ENCODE measurements at regions not wholly inside any gene's neighbourhood (a gene's known extent, or its start where the extent isn't known, plus 50 kb on each side); places are given as distances from the start of the nearest gene placed in this dataset.

- peaks cover 0 to 4% of the 10 kb centered on the region in 2 donors for H3K27me3 ChIP-seq (ENCODE audit: control insufficient read depth in 1 of 2, insufficient read depth in 2 of 2, low read length in 2 of 2)
- H3K4me3 ChIP-seq (ENCODE audit: low read depth in 1 of 2, low read length in 2 of 2): no peak overlapping the region
- no peak overlapping the region for H3K27ac ChIP-seq (ENCODE audit: low read depth, low read length)
- no peaks in the 10 kb centered on the region for H3K9me3 ChIP-seq (ENCODE audit: low read length)
- no peaks in the 10 kb centered on the region for H3K36me3 ChIP-seq (ENCODE audit: insufficient read depth, low read length)
- no peak overlapping the region for H3K9ac ChIP-seq (ENCODE audit: low read length)
- H3K4me1 ChIP-seq (ENCODE audit: insufficient read depth, low read length): no peaks in the 10 kb centered on the region
Measured at GRCh38 chr5:133690746-133691145, 78.4 kb upstream of the FSTL4 start.

- H3K27me3 ChIP-seq (ENCODE audit: control insufficient read depth in 1 of 2, insufficient read depth in 2 of 2, low read length in 2 of 2): peaks cover 0 to 4% of the 10 kb centered on the region in 2 donors
- H3K9me3 ChIP-seq (ENCODE audit: low read length): no peaks in the 10 kb centered on the region
- H3K9ac ChIP-seq (ENCODE audit: low read length): no peak overlapping the region
- H3K27ac ChIP-seq (ENCODE audit: low read depth, low read length): no peak overlapping the region
- H3K4me1 ChIP-seq (ENCODE audit: insufficient read depth, low read length): no peaks in the 10 kb centered on the region
- H3K4me3 ChIP-seq (ENCODE audit: low read depth in 1 of 2, low read length in 2 of 2): no peak overlapping the region
- no peaks in the 10 kb centered on the region for H3K36me3 ChIP-seq (ENCODE audit: insufficient read depth, low read length)
Measured at GRCh38 chr5:133688391-133688790, 76.0 kb upstream of the FSTL4 start.

DNA sequence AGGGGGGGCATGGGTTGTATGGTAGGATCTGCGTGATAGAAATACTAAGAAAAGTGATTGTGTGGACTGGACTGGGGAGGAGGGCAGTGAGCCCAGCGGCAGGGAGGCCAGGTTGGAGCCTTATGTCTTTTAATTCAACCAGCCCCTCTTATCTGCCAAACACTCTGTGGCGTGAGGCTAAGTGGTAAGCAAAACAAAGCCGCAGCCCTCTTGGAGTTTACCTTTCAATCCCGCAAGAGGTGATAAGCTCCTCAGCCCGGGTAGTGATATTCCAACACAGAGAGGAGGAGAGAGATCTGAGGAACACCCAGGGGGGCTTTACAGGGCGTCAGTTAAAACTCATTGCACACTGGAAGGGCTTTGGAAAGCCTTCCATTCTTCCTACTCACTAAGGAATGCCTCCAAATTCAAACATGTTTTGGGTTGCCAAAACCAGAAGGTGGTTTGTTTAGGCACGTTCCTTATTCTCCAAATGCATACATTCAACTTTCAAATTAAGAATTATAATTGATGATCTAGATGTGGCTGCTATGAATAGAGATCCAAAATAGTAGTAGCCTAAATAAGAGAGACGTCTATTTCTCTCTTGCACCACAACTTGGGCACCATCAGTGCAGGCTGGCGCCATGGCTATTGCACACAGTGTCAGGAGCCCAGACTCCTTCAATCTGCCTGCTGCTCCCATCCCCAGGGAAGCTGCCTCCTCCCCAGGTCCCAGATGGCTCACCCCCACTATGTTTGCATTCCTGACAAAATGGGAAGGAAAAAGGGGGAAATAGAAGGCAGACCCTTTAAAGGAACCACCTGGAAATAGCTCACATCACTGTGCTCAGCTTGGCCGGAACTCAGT lies 75.1 kb upstream of the FSTL4 start:
- Histone ChIP-seq H3K4me1 (ENCODE audit: insufficient read depth, low read length) (no peaks in the 10 kb centered on the region), H3K9me3 (ENCODE audit: low read length) (no peaks in the 10 kb centered on the region), H3K9ac (ENCODE audit: low read length) (no peak overlapping the region), H3K4me3 (ENCODE audit: low read depth in 1 of 2, low read length in 2 of 2) (no peak overlapping the region), H3K27me3 (ENCODE audit: control insufficient read depth in 1 of 2, insufficient read depth in 2 of 2, low read length in 2 of 2) (peaks cover 0 to 4% of the 10 kb centered on the region in 2 donors), H3K36me3 (ENCODE audit: insufficient read depth, low read length) (no peaks in the 10 kb centered on the region), H3K27ac (ENCODE audit: low read depth, low read length) (no peak overlapping the region)

DNA sequence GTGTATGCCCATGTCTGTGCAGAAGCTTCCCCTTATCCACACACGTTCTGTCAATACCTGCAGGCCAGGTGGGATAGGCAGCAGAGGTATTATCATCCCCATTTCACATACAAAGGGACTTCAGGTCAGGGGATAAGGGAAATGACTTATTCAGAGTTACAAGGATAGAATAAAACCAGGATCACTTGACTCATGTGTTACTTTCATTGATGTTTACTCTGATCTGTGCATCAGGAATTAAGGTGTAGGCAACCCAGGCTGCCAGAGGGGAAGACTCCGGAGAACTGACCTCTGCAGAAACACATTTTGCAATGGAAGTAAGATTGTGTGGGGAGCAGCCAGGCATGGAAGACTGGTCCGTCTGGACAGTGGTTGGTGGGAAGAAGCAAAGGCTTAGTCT lies 74.2 kb upstream of the FSTL4 start:
- Histone ChIP-seq H3K27me3 (ENCODE audit: control insufficient read depth in 1 of 2, insufficient read depth in 2 of 2, low read length in 2 of 2) (peaks cover 0 to 4% of the 10 kb centered on the region in 2 donors), H3K9me3 (ENCODE audit: low read length) (no peaks in the 10 kb centered on the region), H3K4me1 (ENCODE audit: insufficient read depth, low read length) (no peaks in the 10 kb centered on the region), H3K27ac (ENCODE audit: low read depth, low read length) (no peak overlapping the region), H3K9ac (ENCODE audit: low read length) (no peak overlapping the region), H3K36me3 (ENCODE audit: insufficient read depth, low read length) (no peaks in the 10 kb centered on the region), H3K4me3 (ENCODE audit: low read depth in 1 of 2, low read length in 2 of 2) (no peak overlapping the region)

DNA sequence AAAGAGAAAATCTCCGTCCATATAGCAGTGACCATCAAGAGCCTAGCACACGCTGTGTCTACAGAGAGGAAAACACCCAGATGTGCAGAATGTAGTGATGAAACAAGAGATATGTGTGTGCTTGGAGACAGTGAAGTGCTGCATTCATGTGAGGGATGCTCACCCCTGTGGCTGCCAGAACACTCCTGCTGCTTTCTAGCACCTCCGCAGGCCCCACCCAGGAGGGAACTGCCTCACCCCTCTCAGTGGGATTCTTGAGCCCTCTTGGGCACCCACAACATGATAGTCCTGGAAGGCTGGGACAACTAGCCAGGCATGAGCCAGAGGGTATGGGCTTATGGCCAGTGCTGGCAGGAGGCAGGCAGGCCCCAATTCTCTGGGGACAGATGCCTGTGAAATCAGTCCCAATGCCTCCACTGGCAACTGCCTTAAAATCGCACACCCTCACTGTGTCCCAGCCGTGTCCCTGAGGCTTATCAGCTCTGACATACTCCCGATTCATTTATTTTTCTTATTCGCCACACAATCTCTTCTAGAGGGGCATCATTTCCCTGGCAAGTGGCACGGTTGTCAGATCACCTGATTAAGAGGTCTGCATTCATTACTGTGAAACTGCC lies 73.2 kb upstream of the FSTL4 start:
- Histone ChIP-seq H3K27ac (ENCODE audit: low read depth, low read length) (no peak overlapping the region), H3K4me1 (ENCODE audit: insufficient read depth, low read length) (no peaks in the 10 kb centered on the region), H3K4me3 (ENCODE audit: low read depth in 1 of 2, low read length in 2 of 2) (no peak overlapping the region), H3K9ac (ENCODE audit: low read length) (no peak overlapping the region), H3K36me3 (ENCODE audit: insufficient read depth, low read length) (no peaks in the 10 kb centered on the region), H3K9me3 (ENCODE audit: low read length) (no peaks in the 10 kb centered on the region), H3K27me3 (ENCODE audit: control insufficient read depth in 1 of 2, insufficient read depth in 2 of 2, low read length in 2 of 2) (peaks cover 0 to 4% of the 10 kb centered on the region in 2 donors)

DNA sequence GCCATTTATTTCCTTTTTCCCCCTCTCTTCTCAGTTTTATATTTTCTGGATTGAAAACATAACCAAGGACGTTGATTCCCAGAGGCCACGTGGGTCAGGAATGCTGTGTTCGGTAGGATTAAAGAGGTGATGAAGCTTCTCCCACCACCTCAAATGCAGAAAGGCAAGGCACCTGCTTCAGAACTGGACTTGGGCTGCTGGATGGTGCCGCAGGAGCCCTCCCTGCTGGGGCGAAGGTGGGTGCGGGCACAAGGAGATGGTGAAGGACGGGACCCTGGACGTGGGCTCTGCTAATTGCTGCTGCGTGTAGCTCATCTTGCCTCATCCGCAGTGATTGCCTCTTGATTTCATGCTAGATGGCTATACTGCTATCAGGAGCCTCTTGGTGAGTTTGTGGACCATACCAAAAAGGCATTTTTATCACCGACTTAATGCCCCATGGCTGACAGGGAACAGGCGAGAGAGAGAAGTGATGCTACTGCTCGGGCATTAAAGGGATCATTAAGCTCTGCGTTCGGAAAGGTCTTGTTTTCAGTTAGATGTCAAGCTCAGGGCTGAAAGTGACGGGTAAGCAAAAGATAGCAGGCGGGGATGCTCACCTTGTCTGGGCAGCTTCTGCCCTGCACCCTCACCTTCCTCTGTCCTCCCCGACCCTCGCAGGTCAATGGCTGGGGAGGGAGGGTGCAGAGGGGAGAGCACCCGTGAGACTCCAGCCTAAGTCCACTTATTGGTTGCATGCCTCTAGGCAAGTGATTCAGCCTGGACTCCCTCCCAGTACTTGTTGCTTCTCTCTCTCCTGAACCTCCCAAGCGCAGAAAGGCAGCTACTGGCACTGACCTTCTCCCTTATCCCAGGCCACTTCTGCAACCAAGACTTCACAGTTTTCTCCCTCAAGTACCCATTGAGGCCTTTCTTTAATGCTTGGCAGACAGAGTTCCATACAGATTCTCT lies 71.6 kb upstream of the FSTL4 start:
- H3K27me3 ChIP-seq (ENCODE audit: control insufficient read depth in 1 of 2, insufficient read depth in 2 of 2, low read length in 2 of 2): no peaks in the 10 kb centered on the region
- H3K4me1 ChIP-seq (ENCODE audit: insufficient read depth, low read length): no peaks in the 10 kb centered on the region
- no peaks in the 10 kb centered on the region for H3K36me3 ChIP-seq (ENCODE audit: insufficient read depth, low read length)
- no peak overlapping the region for H3K4me3 ChIP-seq (ENCODE audit: low read depth in 1 of 2, low read length in 2 of 2)
- H3K9ac ChIP-seq (ENCODE audit: low read length): no peak overlapping the region
- H3K27ac ChIP-seq (ENCODE audit: low read depth, low read length): no peak overlapping the region
- no peaks in the 10 kb centered on the region for H3K9me3 ChIP-seq (ENCODE audit: low read length)

GRCh38 chr5:133682451-133682850 lies 70.1 kb upstream of the FSTL4 start:
- Histone ChIP-seq H3K4me1 (ENCODE audit: insufficient read depth, low read length) (no peaks in the 10 kb centered on the region), H3K27me3 (ENCODE audit: control insufficient read depth in 1 of 2, insufficient read depth in 2 of 2, low read length in 2 of 2) (no peaks in the 10 kb centered on the region), H3K9me3 (ENCODE audit: low read length) (no peaks in the 10 kb centered on the region)

GRCh38 chr5:133681896-133682295 lies 69.6 kb upstream of the FSTL4 start:
- no peak overlapping the region for H3K27ac ChIP-seq (ENCODE audit: low read depth, low read length)
- no peaks in the 10 kb centered on the region for H3K27me3 ChIP-seq (ENCODE audit: control insufficient read depth in 1 of 2, insufficient read depth in 2 of 2, low read length in 2 of 2)
- no peaks in the 10 kb centered on the region for H3K4me1 ChIP-seq (ENCODE audit: insufficient read depth, low read length)
- no peak overlapping the region for H3K9ac ChIP-seq (ENCODE audit: low read length)
- H3K4me3 ChIP-seq (ENCODE audit: low read depth in 1 of 2, low read length in 2 of 2): no peak overlapping the region
- no peaks in the 10 kb centered on the region for H3K9me3 ChIP-seq (ENCODE audit: low read length)
- H3K36me3 ChIP-seq (ENCODE audit: insufficient read depth, low read length): no peaks in the 10 kb centered on the region

More at GRCh38 chr5:133682451-133682850, 70.1 kb upstream of the FSTL4 start:
- H3K27ac ChIP-seq (ENCODE audit: low read depth, low read length): no peak overlapping the region
- no peaks in the 10 kb centered on the region for H3K36me3 ChIP-seq (ENCODE audit: insufficient read depth, low read length)
- H3K4me3 ChIP-seq (ENCODE audit: low read depth in 1 of 2, low read length in 2 of 2): no peak overlapping the region
- no peak overlapping the region for H3K9ac ChIP-seq (ENCODE audit: low read length)

GRCh38 chr5:133680830-133681565 lies 68.7 kb upstream of the FSTL4 start:
- H3K9ac ChIP-seq (ENCODE audit: low read length): no peak overlapping the region
- H3K4me3 ChIP-seq (ENCODE audit: low read depth in 1 of 2, low read length in 2 of 2): no peak overlapping the region
- no peaks in the 10 kb centered on the region for H3K4me1 ChIP-seq (ENCODE audit: insufficient read depth, low read length)
- no peaks in the 10 kb centered on the region for H3K36me3 ChIP-seq (ENCODE audit: insufficient read depth, low read length)
- no peak overlapping the region for H3K27ac ChIP-seq (ENCODE audit: low read depth, low read length)
- no peaks in the 10 kb centered on the region for H3K27me3 ChIP-seq (ENCODE audit: control insufficient read depth in 1 of 2, insufficient read depth in 2 of 2, low read length in 2 of 2)
- H3K9me3 ChIP-seq (ENCODE audit: low read length): no peaks in the 10 kb centered on the region

GRCh38 chr5:133679534-133679933 lies 67.2 kb upstream of the FSTL4 start:
- H3K27me3 ChIP-seq (ENCODE audit: control insufficient read depth in 1 of 2, insufficient read depth in 2 of 2, low read length in 2 of 2): no peaks in the 10 kb centered on the region
- H3K9ac ChIP-seq (ENCODE audit: low read length): no peak overlapping the region
- no peaks in the 10 kb centered on the region for H3K36me3 ChIP-seq (ENCODE audit: insufficient read depth, low read length)
- no peak overlapping the region for H3K27ac ChIP-seq (ENCODE audit: low read depth, low read length)
- no peaks in the 10 kb centered on the region for H3K9me3 ChIP-seq (ENCODE audit: low read length)
- H3K4me3 ChIP-seq (ENCODE audit: low read depth in 1 of 2, low read length in 2 of 2): no peak overlapping the region
- H3K4me1 ChIP-seq (ENCODE audit: insufficient read depth, low read length): no peaks in the 10 kb centered on the region
